Spleen (tissue), 11 donors: ENCODE measurements at regions not wholly inside any gene's neighbourhood (a gene's known extent, or its start where the extent isn't known, plus 50 kb on each side); places are given as distances from the start of the nearest gene placed in this dataset.

Experiments used
- DNase-seq: peaks from one replicate; pipeline ENCODE4 v3.0.0-alpha.2; 2020
- H3K27ac ChIP-seq, 8 donors: fragments of 200-600 bp; sonication (generic) in 7 of 8; 1 replicate in 4 of 8; 2 replicates in 4 of 8; pipeline versions ENCODE4 v1.5.0 to v1.8.0; 2016 to 2021; ENCODE audit warnings: inconsistent platforms in 4 of 8, mild to moderate bottlenecking in 4 of 8, moderate library complexity in 1 of 8
- H3K27me3 ChIP-seq, 7 donors: fragments of 200-600 bp; sonication (generic) in 6 of 7; replicated peaks in 1 of 7; 1 replicate in 4 of 7; 2 replicates in 3 of 7; pipeline versions ENCODE4 v1.5.0 to v1.8.0; 2016 to 2021; ENCODE audit warnings: inconsistent platforms in 3 of 7, mild to moderate bottlenecking in 1 of 7
- H3K36me3 ChIP-seq, 6 donors: fragments of 200-600 bp; sonication (generic) in 5 of 6; 1 replicate in 4 of 6; 2 replicates in 2 of 6; pipeline versions ENCODE4 v1.5.0 to v1.8.0; 2016 to 2021; ENCODE audit warnings: inconsistent platforms in 2 of 6
- H3K4me1 ChIP-seq, 6 donors: fragments of 200-600 bp; sonication (generic) in 5 of 6; 1 replicate in 3 of 6; 2 replicates in 3 of 6; pipeline versions ENCODE4 v1.5.0 to v1.8.0; 2016 to 2021; ENCODE audit warnings: inconsistent platforms in 3 of 6
- H3K4me3 ChIP-seq, 8 donors: fragments of 200-600 bp; sonication (generic) in 7 of 8; 1 replicate in 4 of 8; 2 replicates in 4 of 8; pipeline versions ENCODE4 v1.5.0 to v1.8.0; 2016 to 2021; ENCODE audit warnings: inconsistent platforms in 4 of 8, mild to moderate bottlenecking in 4 of 8, moderate library complexity in 2 of 8
- H3K9me3 ChIP-seq, 8 donors: fragments of 200-600 bp; sonication (generic) in 7 of 8; 1 replicate in 4 of 8; 2 replicates in 4 of 8; pipeline versions ENCODE4 v1.5.0 to v1.8.0; 2016 to 2021; ENCODE audit warnings: inconsistent platforms in 4 of 8
- POLR2A ChIP-seq, 3 donors: fragments of 450-650 bp; IDR thresholded peaks; one replicate each; pipeline ENCODE4 v1.5.1; 2017; ENCODE audit warnings: antibody characterized with exemption in 3 of 3, mild to moderate bottlenecking in 1 of 3
- POLR2AphosphoS5 ChIP-seq, 3 donors: sonication (generic); formaldehyde crosslinking; IDR thresholded peaks; one replicate each; pipeline ENCODE4 v1.5.1; 2017; ENCODE audit warnings: antibody characterized with exemption in 3 of 3
- WGBS, 5 donors: extraction: QIAGEN DNeasy Blood & Tissue Kit in 3 of 5; methylation state at CpG; one replicate each; pipeline versions ENCODE4 v1.1.5 to v1.1.7; 2013 to 2018; 5-methylcytosine and 5-hydroxymethylcytosine counted together
- intact Hi-C: fragments of 100-400 bp; cut with DNase I; formaldehyde crosslinking; loops from one replicate; pipeline ENCODE4 v1.15.0; 2023; ENCODE audit warnings: low total_unique reads
- TF ChIP-seq, protein P1 (sequence below), 11 experiments: fragments of 200-600 bp in 7 of 11; fragments of 450-650 bp in 4 of 11; sonication (generic) in 4 of 11; IDR thresholded peaks in 8 of 11; conservative IDR thresholded peaks in 3 of 11; 1 replicate in 7 of 11; 2 replicates in 4 of 11; pipeline versions ENCODE4 v1.4.0 to v1.8.0; 2016 to 2021; ENCODE audit warnings: antibody characterized with exemption in 11 of 11, inconsistent platforms in 4 of 11, mild to moderate bottlenecking in 1 of 11
- donor health status: healthy with polysubstance abuse.
- donor health status: DM: no; HTN: no; CAD: no; lungs with moderate emphysema.
- donor health status: DM: no; HTN: no; CAD: no.
- donor health status: Bipolar disorder and iron deficiency.
- donor health status: healthy.
- donor health status: DM: no; HTN: no; CAD: no.
- donor health status: DM: yes; HTN: yes; CAD: no.

DNA sequence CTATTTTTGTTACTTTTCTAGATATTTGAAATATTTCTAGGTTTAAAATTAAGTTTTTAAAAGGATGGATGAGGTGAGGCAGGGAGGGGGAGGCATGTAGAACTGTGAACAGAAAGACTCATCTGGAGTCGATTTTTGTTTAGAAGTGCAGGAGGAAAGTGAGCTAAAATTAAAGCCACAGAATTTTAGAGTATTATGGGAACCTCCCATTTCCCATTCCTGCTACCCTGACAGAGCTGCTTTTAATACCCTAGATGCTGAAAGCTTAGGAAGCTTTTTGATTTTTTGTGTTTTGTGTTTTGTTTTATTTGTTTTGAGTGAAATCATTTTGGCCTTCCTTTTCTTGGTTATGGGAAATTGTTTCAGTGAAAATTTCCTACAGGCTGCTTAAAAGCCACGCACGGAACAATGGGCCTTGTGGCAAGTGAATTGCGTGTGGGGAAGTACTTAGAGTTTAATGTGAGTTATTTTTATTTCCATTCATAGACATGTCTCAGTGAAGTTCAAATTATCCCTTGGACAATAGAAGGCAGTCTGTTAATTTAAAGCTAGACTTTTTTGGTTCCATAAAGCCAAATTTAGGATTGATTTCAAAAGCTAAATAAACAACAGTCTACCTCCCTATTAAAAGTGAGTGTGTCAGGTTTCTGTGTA is 102.0 kb upstream of the HDAC9 start:
- H3K4me3 ChIP-seq: no peak overlapping the region
- no peaks in the 10 kb centered on the region for H3K27me3 ChIP-seq
- TF ChIP-seq, protein P1, sequence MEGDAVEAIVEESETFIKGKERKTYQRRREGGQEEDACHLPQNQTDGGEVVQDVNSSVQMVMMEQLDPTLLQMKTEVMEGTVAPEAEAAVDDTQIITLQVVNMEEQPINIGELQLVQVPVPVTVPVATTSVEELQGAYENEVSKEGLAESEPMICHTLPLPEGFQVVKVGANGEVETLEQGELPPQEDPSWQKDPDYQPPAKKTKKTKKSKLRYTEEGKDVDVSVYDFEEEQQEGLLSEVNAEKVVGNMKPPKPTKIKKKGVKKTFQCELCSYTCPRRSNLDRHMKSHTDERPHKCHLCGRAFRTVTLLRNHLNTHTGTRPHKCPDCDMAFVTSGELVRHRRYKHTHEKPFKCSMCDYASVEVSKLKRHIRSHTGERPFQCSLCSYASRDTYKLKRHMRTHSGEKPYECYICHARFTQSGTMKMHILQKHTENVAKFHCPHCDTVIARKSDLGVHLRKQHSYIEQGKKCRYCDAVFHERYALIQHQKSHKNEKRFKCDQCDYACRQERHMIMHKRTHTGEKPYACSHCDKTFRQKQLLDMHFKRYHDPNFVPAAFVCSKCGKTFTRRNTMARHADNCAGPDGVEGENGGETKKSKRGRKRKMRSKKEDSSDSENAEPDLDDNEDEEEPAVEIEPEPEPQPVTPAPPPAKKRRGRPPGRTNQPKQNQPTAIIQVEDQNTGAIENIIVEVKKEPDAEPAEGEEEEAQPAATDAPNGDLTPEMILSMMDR (IDR thresholded peaks at IDR 0.05 in 8 of 11, conservative IDR thresholded peaks at IDR 0.05 in 3 of 11): no peak
- TF ChIP-seq POLR2A (IDR thresholded peaks at IDR 0.05) (no peak), POLR2AphosphoS5 (IDR thresholded peaks at IDR 0.05) (no peak)
- no peaks in the 10 kb centered on the region for H3K9me3 ChIP-seq
- peak overlapping the region in 4 of 8 donors; percentile 9 to 25 (median 11) for H3K27ac ChIP-seq
- intact Hi-C loops: no loop called here
- H3K36me3 ChIP-seq: no peaks in the 10 kb centered on the region
- peaks cover 7 to 51% (median 27%) of the 10 kb centered on the region in 6 donors for H3K4me1 ChIP-seq
- WGBS, 5 donors: 30 to 42% (median 38%) methylated on average over 4 of the region's 4 CpGs
- no peak for DNase-seq

DNA sequence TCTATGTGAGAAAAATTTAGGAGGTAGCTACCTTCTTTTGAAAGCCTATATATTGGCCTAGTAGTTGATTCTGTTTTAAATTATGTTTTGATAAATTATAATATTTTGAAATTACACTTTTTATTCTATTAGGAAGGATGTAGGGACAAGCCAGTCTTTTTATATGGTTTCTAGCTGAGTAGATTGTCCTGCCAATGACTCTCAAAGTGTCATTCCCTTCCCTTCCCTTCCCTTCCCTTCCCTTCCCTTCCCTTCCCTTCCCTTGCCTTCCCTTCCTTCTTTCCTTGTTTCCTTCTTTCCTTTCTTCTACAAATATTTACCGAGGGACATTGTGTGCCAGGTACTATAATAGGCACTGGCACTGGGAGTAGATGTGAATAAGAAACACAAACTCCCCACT is 99.7 kb upstream of the HDAC9 start:
- DNase-seq: no peak
- Histone ChIP-seq H3K9me3 (no peaks in the 10 kb centered on the region), H3K27me3 (no peaks in the 10 kb centered on the region), H3K27ac (no peak overlapping the region), H3K4me3 (no peak overlapping the region), H3K36me3 (no peaks in the 10 kb centered on the region), H3K4me1 (peaks cover 0 to 28% (median 10%) of the 10 kb centered on the region in 6 donors)
- WGBS, 5 donors: 63 to 100% (median 79%) methylated on average over 1 of the region's 1 CpG
- intact Hi-C loops: no loop called here
- TF ChIP-seq, protein P1 (IDR thresholded peaks at IDR 0.05 in 8 of 11, conservative IDR thresholded peaks at IDR 0.05 in 3 of 11): no peak
- TF ChIP-seq POLR2A (IDR thresholded peaks at IDR 0.05): no peak

DNA sequence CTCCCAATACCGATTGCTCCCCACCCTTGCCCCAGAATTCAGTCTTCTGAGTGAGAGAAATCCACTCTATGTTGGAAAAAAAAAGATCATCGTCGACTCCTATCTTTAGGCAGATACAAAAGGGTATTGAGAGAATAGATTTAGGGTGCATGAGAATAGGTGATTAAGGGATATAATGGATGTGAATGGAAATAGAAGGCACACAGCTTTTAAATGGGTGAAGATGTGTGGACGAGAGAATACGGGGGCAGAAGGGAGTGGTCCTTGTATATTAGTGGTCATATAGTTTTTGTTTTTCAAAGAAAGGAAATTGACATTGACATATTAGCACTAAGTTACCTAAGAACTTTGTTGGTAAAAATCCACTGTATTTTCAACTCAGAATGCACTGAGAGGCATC is 98.6 kb upstream of the HDAC9 start:
- intact Hi-C loops: no loop called here
- Histone ChIP-seq H3K36me3 (no peaks in the 10 kb centered on the region), H3K4me3 (no peak overlapping the region), H3K27me3 (no peaks in the 10 kb centered on the region), H3K9me3 (no peaks in the 10 kb centered on the region), H3K27ac (no peak overlapping the region), H3K4me1 (peaks cover 3 to 29% (median 6%) of the 10 kb centered on the region in 6 donors)
- WGBS, 5 donors: 90 to 93% (median 92%) methylated on average over 5 of the region's 5 CpGs
- TF ChIP-seq, protein P1 (IDR thresholded peaks at IDR 0.05 in 8 of 11, conservative IDR thresholded peaks at IDR 0.05 in 3 of 11): no peak
- TF ChIP-seq POLR2AphosphoS5 (IDR thresholded peaks at IDR 0.05): no peak
- no peak for TF ChIP-seq POLR2A (IDR thresholded peaks at IDR 0.05)
- DNase-seq: no peak

DNA sequence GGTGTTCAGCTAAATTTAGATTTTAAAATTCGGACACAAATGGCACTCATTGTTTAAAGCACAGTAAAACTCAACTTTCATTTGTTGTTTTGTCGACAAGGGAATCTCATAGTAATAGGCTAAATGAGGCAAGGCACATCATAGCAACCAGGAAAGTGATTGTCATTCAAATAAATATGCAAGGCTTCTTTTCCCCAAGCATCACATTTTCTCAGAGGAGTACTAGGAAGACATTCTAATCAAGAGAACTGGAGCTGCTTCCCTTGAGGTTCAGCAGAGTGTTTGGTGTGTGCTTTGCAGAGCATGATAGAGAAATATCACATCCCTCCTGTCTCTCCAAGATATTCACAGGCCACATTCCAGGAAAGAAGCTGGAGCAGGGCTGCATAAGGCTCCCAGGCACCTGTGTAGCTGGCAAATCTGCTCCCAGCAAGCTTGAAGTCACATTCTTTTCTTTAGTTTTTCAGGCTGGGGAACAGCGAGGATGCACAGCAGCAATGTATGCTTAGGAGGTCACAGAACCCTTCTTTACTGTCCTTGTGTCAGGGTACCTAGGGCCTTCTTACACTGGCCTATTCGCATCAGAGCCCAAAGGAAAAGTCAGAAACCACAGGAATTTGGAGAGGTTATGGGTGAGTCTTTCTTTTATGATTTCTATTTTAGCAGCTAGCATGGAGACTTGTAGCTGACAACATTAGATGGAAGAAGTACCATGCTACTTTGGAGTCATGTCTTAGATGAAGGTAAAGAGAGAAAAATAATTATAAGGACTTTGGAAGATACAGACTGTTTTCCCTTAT is 95.9 kb upstream of the HDAC9 start:
- Histone ChIP-seq H3K27me3 (no peaks in the 10 kb centered on the region), H3K36me3 (no peaks in the 10 kb centered on the region), H3K4me3 (no peak overlapping the region), H3K4me1 (peaks cover 3 to 24% (median 9%) of the 10 kb centered on the region in 6 donors), H3K27ac (no peak overlapping the region), H3K9me3 (no peaks in the 10 kb centered on the region)
- WGBS, 5 donors: 86 to 96% (median 89%) methylated on average over 4 of the region's 4 CpGs
- no peak for TF ChIP-seq POLR2A (IDR thresholded peaks at IDR 0.05)
- TF ChIP-seq POLR2AphosphoS5 (IDR thresholded peaks at IDR 0.05): no peak
- TF ChIP-seq, protein P1 (IDR thresholded peaks at IDR 0.05 in 8 of 11, conservative IDR thresholded peaks at IDR 0.05 in 3 of 11): no peak
- intact Hi-C loops: no loop called here
- DNase-seq: no peak
